ENCODE measurements at regions not wholly inside any gene's neighbourhood (a gene's known extent, or its start where the extent isn't known, plus 50 kb on each side); places are given as distances from the start of the nearest gene placed in this dataset.

GRCh38 chr11:91115116-91115515, 892.3 kb upstream of the CHORDC1 start:
- H3K36me3 ChIP-seq = no peaks in the 10 kb centered on the region
- no peaks in the 10 kb centered on the region for H3K4me1 ChIP-seq
- H3K27me3 ChIP-seq = no peaks in the 10 kb centered on the region
- intact Hi-C loops (cut with DNase I; ENCODE audit: low total_unique reads) = no loop called here
- H3K4me3 ChIP-seq = no peak overlapping the region
- no peak overlapping the region for H3K27ac ChIP-seq
- in situ Hi-C loops (cut with MboI; ENCODE audit: low sequenced_read_pairs in 4 of 4) = no loop called here
- no peaks in the 10 kb centered on the region for H3K9me3 ChIP-seq
- no peak for TF ChIP-seq POLR2A (IDR thresholded peaks at IDR 0.05)
- no peak for ATAC-seq
- DNase-seq = no peak

- TF ChIP-seq POLR2A (IDR thresholded peaks at IDR 0.05) = no peak
- no peak for TF ChIP-seq CTCF (IDR thresholded peaks at IDR 0.05 in 4 of 5, conservative IDR thresholded peaks at IDR 0.05 in 1 of 5)
- no peaks in the 10 kb centered on the region for H3K9me3 ChIP-seq
- H3K27ac ChIP-seq = no peak overlapping the region
- H3K4me1 ChIP-seq = no peaks in the 10 kb centered on the region
- ATAC-seq (no peak), DNase-seq (no peak)
- no peaks in the 10 kb centered on the region for H3K27me3 ChIP-seq
- H3K36me3 ChIP-seq = no peaks in the 10 kb centered on the region
- in situ Hi-C loops (cut with MboI; ENCODE audit: low sequenced_read_pairs in 4 of 4) = no loop called here
- intact Hi-C loops (cut with DNase I; ENCODE audit: low total_unique reads) = no loop called here
- no peak overlapping the region for H3K4me3 ChIP-seq
Observed at GRCh38 chr11:91104237-91104636, 881.4 kb upstream of the CHORDC1 start.

GRCh38 chr11:91100427-91100826, 877.6 kb upstream of the CHORDC1 start:
- no peaks in the 10 kb centered on the region for H3K36me3 ChIP-seq
- in situ Hi-C loops (cut with MboI; ENCODE audit: low sequenced_read_pairs in 4 of 4) (no loop called here), intact Hi-C loops (cut with DNase I; ENCODE audit: low total_unique reads) (no loop called here)
- TF ChIP-seq CTCF (IDR thresholded peaks at IDR 0.05 in 4 of 5, conservative IDR thresholded peaks at IDR 0.05 in 1 of 5) (no peak), POLR2A (IDR thresholded peaks at IDR 0.05) (no peak)
- H3K9me3 ChIP-seq = no peaks in the 10 kb centered on the region
- no peak for ATAC-seq
- H3K27me3 ChIP-seq = no peaks in the 10 kb centered on the region
- no peak overlapping the region for H3K4me3 ChIP-seq
- H3K4me1 ChIP-seq = no peaks in the 10 kb centered on the region
- no peak for DNase-seq
- H3K27ac ChIP-seq = no peak overlapping the region

- TF ChIP-seq CTCF (IDR thresholded peaks at IDR 0.05 in 4 of 5, conservative IDR thresholded peaks at IDR 0.05 in 1 of 5) (no peak), POLR2A (IDR thresholded peaks at IDR 0.05) (no peak)
- Histone ChIP-seq H3K9me3 (no peaks in the 10 kb centered on the region), H3K4me1 (no peaks in the 10 kb centered on the region), H3K36me3 (no peaks in the 10 kb centered on the region), H3K4me3 (no peak overlapping the region), H3K27me3 (no peaks in the 10 kb centered on the region), H3K27ac (no peak overlapping the region)
- DNase-seq (no peak), ATAC-seq (no peak)
- intact Hi-C loops (cut with DNase I; ENCODE audit: low total_unique reads) (no loop called here), in situ Hi-C loops (cut with MboI; ENCODE audit: low sequenced_read_pairs in 4 of 4) (no loop called here)
Observed at GRCh38 chr11:91097083-91097482, 874.2 kb upstream of the CHORDC1 start.

GRCh38 chr11:91093141-91093540, 870.3 kb upstream of the CHORDC1 start:
- Histone ChIP-seq H3K4me1 (no peaks in the 10 kb centered on the region), H3K27ac (no peak overlapping the region), H3K9me3 (no peaks in the 10 kb centered on the region), H3K36me3 (no peaks in the 10 kb centered on the region), H3K27me3 (no peaks in the 10 kb centered on the region), H3K4me3 (no peak overlapping the region)
- in situ Hi-C loops (cut with MboI; ENCODE audit: low sequenced_read_pairs in 4 of 4) (no loop called here), intact Hi-C loops (cut with DNase I; ENCODE audit: low total_unique reads) (no loop called here)
- no peak for TF ChIP-seq CTCF (IDR thresholded peaks at IDR 0.05 in 4 of 5, conservative IDR thresholded peaks at IDR 0.05 in 1 of 5)
- TF ChIP-seq POLR2A (IDR thresholded peaks at IDR 0.05) = no peak
- no peak for DNase-seq
- no peak for ATAC-seq
